ENCODE measurements at regions not wholly inside any gene's neighbourhood (a gene's known extent, or its start where the extent isn't known, plus 50 kb on each side); places are given as distances from the start of the nearest gene placed in this dataset.

GRCh38 chr9:81146241-81146640 lies 543.1 kb downstream of the TLE1 start:
- intact Hi-C loops (cut with DNase I; ENCODE audit: low total_unique reads), result no loop called here
- 46 to 68% methylated on average over 3 of the region's 3 CpGs for WGBS, 2 donors (ENCODE audit: low coverage in 1 of 2)
- Histone ChIP-seq H3K27ac (no peak overlapping the region), H3K27me3 (no peaks in the 10 kb centered on the region), H3K4me1 (no peaks in the 10 kb centered on the region), H3K4me3 (no peak overlapping the region), H3K36me3 (no peaks in the 10 kb centered on the region), H3K9me3 (no peaks in the 10 kb centered on the region)
- no peak for DNase-seq
- TF ChIP-seq POLR2A (IDR thresholded peaks at IDR 0.05) (no peak), EP300 (IDR thresholded peaks at IDR 0.05; ENCODE audit: low read depth) (no peak), POLR2AphosphoS5 (IDR thresholded peaks at IDR 0.05) (no peak), CTCF (IDR thresholded peaks at IDR 0.05) (no peak)
- in situ Hi-C loops (cut with MboI; ENCODE audit: low pct_ligation_motif_present in 1 of 4, low pct_unique_long_range_greater_than_20kb in 1 of 4, low sequenced_read_pairs in 3 of 4), result loop anchor here in 1 of 4 donors (25.0 kb wide), 1 partner anchor 584 kb away; no protein-coding TSS in a partner anchor

- Histone ChIP-seq H3K27me3 (no peaks in the 10 kb centered on the region), H3K9me3 (no peaks in the 10 kb centered on the region), H3K27ac (no peak overlapping the region), H3K36me3 (no peaks in the 10 kb centered on the region), H3K4me3 (no peak overlapping the region), H3K4me1 (no peaks in the 10 kb centered on the region)
- in situ Hi-C loops (cut with MboI; ENCODE audit: low pct_ligation_motif_present in 1 of 4, low pct_unique_long_range_greater_than_20kb in 1 of 4, low sequenced_read_pairs in 3 of 4), result loop anchor here in 1 of 4 donors (25.0 kb wide), 1 partner anchor 583 kb away; no protein-coding TSS in a partner anchor
- DNase-seq, result no peak
- TF ChIP-seq POLR2A (IDR thresholded peaks at IDR 0.05), result no peak
- TF ChIP-seq CTCF (IDR thresholded peaks at IDR 0.05), result no peak
- no peak for TF ChIP-seq EP300 (IDR thresholded peaks at IDR 0.05; ENCODE audit: low read depth)
- TF ChIP-seq POLR2AphosphoS5 (IDR thresholded peaks at IDR 0.05), result no peak
- 66 to 85% methylated on average over 5 to 10 of the region's 10 CpGs for WGBS, 2 donors (ENCODE audit: low coverage in 1 of 2)
- intact Hi-C loops (cut with DNase I; ENCODE audit: low total_unique reads), result no loop called here
Measured at GRCh38 chr9:81145331-81145963, 543.9 kb downstream of the TLE1 start.

- Histone ChIP-seq H3K27me3 (no peaks in the 10 kb centered on the region), H3K4me1 (no peaks in the 10 kb centered on the region), H3K36me3 (no peaks in the 10 kb centered on the region), H3K27ac (no peak overlapping the region), H3K4me3 (no peak overlapping the region), H3K9me3 (no peaks in the 10 kb centered on the region)
- 32 to 100% methylated on average over 1 of the region's 1 CpG for WGBS, 2 donors (ENCODE audit: low coverage in 1 of 2)
- intact Hi-C loops (cut with DNase I; ENCODE audit: low total_unique reads) (no loop called here), in situ Hi-C loops (cut with MboI; ENCODE audit: low pct_ligation_motif_present in 1 of 4, low pct_unique_long_range_greater_than_20kb in 1 of 4, low sequenced_read_pairs in 3 of 4) (loop anchor here in 1 of 4 donors (25.0 kb wide), 1 partner anchor 580 kb away; no protein-coding TSS in a partner anchor)
- TF ChIP-seq EP300 (IDR thresholded peaks at IDR 0.05; ENCODE audit: low read depth) (no peak), CTCF (IDR thresholded peaks at IDR 0.05) (no peak), POLR2A (IDR thresholded peaks at IDR 0.05) (no peak), POLR2AphosphoS5 (IDR thresholded peaks at IDR 0.05) (no peak)
- no peak for DNase-seq
Measured at GRCh38 chr9:81141961-81142360, 547.4 kb downstream of the TLE1 start.

GRCh38 chr9:81137976-81138568 lies 551.3 kb downstream of the TLE1 start:
- DNase-seq, result no peak
- Histone ChIP-seq H3K36me3 (no peaks in the 10 kb centered on the region), H3K27me3 (no peaks in the 10 kb centered on the region), H3K9me3 (no peaks in the 10 kb centered on the region), H3K4me3 (no peak overlapping the region), H3K4me1 (no peaks in the 10 kb centered on the region), H3K27ac (no peak overlapping the region)
- 85 to 93% methylated on average over 2 of the region's 2 CpGs for WGBS, 2 donors (ENCODE audit: low coverage in 1 of 2)
- intact Hi-C loops (cut with DNase I; ENCODE audit: low total_unique reads) (no loop called here), in situ Hi-C loops (cut with MboI; ENCODE audit: low pct_ligation_motif_present in 1 of 4, low pct_unique_long_range_greater_than_20kb in 1 of 4, low sequenced_read_pairs in 3 of 4) (loop anchor here in 1 of 4 donors (25.0 kb wide), 1 partner anchor 576 kb away; no protein-coding TSS in a partner anchor)
- TF ChIP-seq POLR2AphosphoS5 (IDR thresholded peaks at IDR 0.05) (no peak), EP300 (IDR thresholded peaks at IDR 0.05; ENCODE audit: low read depth) (no peak), POLR2A (IDR thresholded peaks at IDR 0.05) (no peak), CTCF (IDR thresholded peaks at IDR 0.05) (no peak)

Data from transverse colon (tissue), 4 donors.